ENCODE measurements at regions not wholly inside any gene's neighbourhood (a gene's known extent, or its start where the extent isn't known, plus 50 kb on each side); places are given as distances from the start of the nearest gene placed in this dataset.

DNA sequence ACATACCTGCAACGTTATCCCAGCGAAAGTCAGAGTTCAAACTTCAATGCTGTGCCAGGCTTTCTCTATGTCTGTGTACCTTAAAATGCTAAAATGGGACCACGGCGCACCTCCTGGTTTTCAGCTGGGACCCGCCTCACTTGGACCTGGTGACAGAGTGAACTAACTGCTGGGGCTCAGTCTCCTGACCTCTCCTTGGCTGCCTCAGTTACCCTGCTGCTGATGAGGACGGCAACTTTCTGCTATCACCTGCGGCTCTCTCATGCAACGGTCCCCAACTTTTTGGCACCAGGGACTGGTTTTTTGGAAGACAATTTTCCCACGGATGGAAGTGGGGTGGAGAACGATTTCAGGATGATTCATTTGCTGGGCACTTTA, 402.8 kb downstream of the BRD1 start:
- TF ChIP-seq, protein P1, sequence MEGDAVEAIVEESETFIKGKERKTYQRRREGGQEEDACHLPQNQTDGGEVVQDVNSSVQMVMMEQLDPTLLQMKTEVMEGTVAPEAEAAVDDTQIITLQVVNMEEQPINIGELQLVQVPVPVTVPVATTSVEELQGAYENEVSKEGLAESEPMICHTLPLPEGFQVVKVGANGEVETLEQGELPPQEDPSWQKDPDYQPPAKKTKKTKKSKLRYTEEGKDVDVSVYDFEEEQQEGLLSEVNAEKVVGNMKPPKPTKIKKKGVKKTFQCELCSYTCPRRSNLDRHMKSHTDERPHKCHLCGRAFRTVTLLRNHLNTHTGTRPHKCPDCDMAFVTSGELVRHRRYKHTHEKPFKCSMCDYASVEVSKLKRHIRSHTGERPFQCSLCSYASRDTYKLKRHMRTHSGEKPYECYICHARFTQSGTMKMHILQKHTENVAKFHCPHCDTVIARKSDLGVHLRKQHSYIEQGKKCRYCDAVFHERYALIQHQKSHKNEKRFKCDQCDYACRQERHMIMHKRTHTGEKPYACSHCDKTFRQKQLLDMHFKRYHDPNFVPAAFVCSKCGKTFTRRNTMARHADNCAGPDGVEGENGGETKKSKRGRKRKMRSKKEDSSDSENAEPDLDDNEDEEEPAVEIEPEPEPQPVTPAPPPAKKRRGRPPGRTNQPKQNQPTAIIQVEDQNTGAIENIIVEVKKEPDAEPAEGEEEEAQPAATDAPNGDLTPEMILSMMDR (IDR thresholded peaks at IDR 0.05) = no peak
- TF ChIP-seq POLR2AphosphoS5 (IDR thresholded peaks at IDR 0.05) (no peak), POLR2A (IDR thresholded peaks at IDR 0.05) (no peak), EP300 (IDR thresholded peaks at IDR 0.05) (no peak)
